GM23338 (cell line): ENCODE measurements at regions not wholly inside any gene's neighbourhood (a gene's known extent, or its start where the extent isn't known, plus 50 kb on each side); places are given as distances from the start of the nearest gene placed in this dataset.

Experiments used
- ATAC-seq: fragments of 200-7000 bp; cut with Tn5 transposase; 3 replicates; pipeline ENCODE4 v1.9.1; 2020
- DNase-seq: peaks from one replicate; pipeline ENCODE4 v3.0.0-alpha.2; 2015; ENCODE audit warnings: low spot score
- H2AFZ ChIP-seq: fragments of 200-600 bp; sonication (generic); 2 replicates; pipeline ENCODE4 v1.8.0; 2016; ENCODE audit warnings: antibody characterized with exemption, mild to moderate bottlenecking, moderate library complexity
- H3F3A ChIP-seq: fragments of 200-600 bp; sonication (generic); replicated peaks from 2 replicates; pipeline ENCODE4 v1.8.0; 2017; ENCODE audit warnings: antibody characterized with exemption, mixed run types, low read depth
- H3K27ac ChIP-seq: fragments of 200-600 bp; sonication (generic); 2 replicates; pipeline ENCODE4 v1.6.1; 2016; ENCODE audit warnings: low read depth
- H3K27me3 ChIP-seq: fragments of 200-600 bp; sonication (generic); 2 replicates; pipeline ENCODE4 v1.8.0; 2016; ENCODE audit warnings: mild to moderate bottlenecking, mixed run types, moderate library complexity; ENCODE audit not compliant: insufficient read depth
- H3K36me3 ChIP-seq: fragments of 200-600 bp; sonication (generic); 2 replicates; pipeline ENCODE4 v1.8.0; 2016; ENCODE audit warnings: mild to moderate bottlenecking; ENCODE audit not compliant: insufficient read depth
- H3K4me1 ChIP-seq: fragments of 200-600 bp; sonication (generic); 2 replicates; pipeline ENCODE4 v1.8.0; 2016; ENCODE audit warnings: mild to moderate bottlenecking, moderate library complexity; ENCODE audit not compliant: insufficient read depth
- H3K4me2 ChIP-seq: fragments of 200-600 bp; sonication (generic); 2 replicates; pipeline ENCODE4 v1.7.1; 2017; ENCODE audit warnings: mixed run types
- H3K4me3 ChIP-seq: fragments of 200-600 bp; sonication (generic); 2 replicates; pipeline ENCODE4 v1.6.1; 2016; ENCODE audit warnings: mixed run types
- H3K79me2 ChIP-seq: fragments of 200-600 bp; sonication (generic); replicated peaks from 2 replicates; pipeline ENCODE4 v1.8.0; 2017; ENCODE audit warnings: mild to moderate bottlenecking; ENCODE audit not compliant: insufficient read depth
- H3K9me2 ChIP-seq: fragments of 200-600 bp; sonication (generic); 2 replicates; pipeline ENCODE4 v1.8.0; 2017; ENCODE audit not compliant: insufficient read depth
- H4K20me1 ChIP-seq: fragments of 200-600 bp; sonication (generic); replicated peaks from 2 replicates; pipeline ENCODE4 v1.8.0; 2017; ENCODE audit warnings: mild to moderate bottlenecking; ENCODE audit not compliant: insufficient read depth
- H3K27ac Mint-ChIP-seq: 2 replicates; pipeline ENCODE4 v1.8.0; 2020; ENCODE audit warnings: inconsistent platforms, mild to moderate bottlenecking, moderate library complexity, mixed read lengths
- H3K27me3 Mint-ChIP-seq: 3 replicates; pipeline ENCODE4 v1.8.0; 2022; ENCODE audit warnings: low read depth, mild to moderate bottlenecking, moderate library complexity, mixed read lengths, inconsistent platforms; ENCODE audit not compliant: insufficient read depth, poor library complexity
- H3K36me3 Mint-ChIP-seq: 3 replicates; pipeline ENCODE4 v1.8.0; 2021; ENCODE audit warnings: low read depth, mild to moderate bottlenecking, inconsistent platforms, moderate library complexity, mixed read lengths
- H3K4me1 Mint-ChIP-seq: 3 replicates; pipeline ENCODE4 v1.8.0; 2020; ENCODE audit warnings: mild to moderate bottlenecking, inconsistent platforms, mixed read lengths
- H3K4me3 Mint-ChIP-seq: 3 replicates; pipeline ENCODE4 v1.8.0; 2021; ENCODE audit warnings: moderate library complexity, mild to moderate bottlenecking, inconsistent platforms, mixed read lengths
- H3K9me3 Mint-ChIP-seq: 3 replicates; pipeline ENCODE4 v1.8.0; 2020; ENCODE audit warnings: moderate library complexity, mild to moderate bottlenecking, inconsistent platforms, mixed read lengths
- CREB1 ChIP-seq: fragments of 250-450 bp; sonication (Bioruptor Pico); IDR thresholded peaks from 2 replicates; pipeline ENCODE4 v1.5.0; 2020; ENCODE audit warnings: low read depth, mild to moderate bottlenecking, moderate library complexity
- CTCF ChIP-seq, 2 experiments: fragments of 200-600 bp in 1 of 2; sonication (generic) in 1 of 2; conservative IDR thresholded peaks; 2 replicates each; pipeline versions ENCODE4 v1.5.1 to v1.6.1; 2016 to 2017; ENCODE audit warnings: antibody characterized with exemption in 2 of 2, low read depth in 2 of 2, mild to moderate bottlenecking in 2 of 2, moderate library complexity in 1 of 2
- ETS1 ChIP-seq: IDR thresholded peaks from 2 replicates; pipeline ENCODE4 v1.6.1; 2016; ENCODE audit warnings: antibody characterized with exemption
- EZH2 ChIP-seq: fragments of 200-600 bp; sonication (generic); IDR thresholded peaks from one replicate; pipeline ENCODE4 v1.8.0; 2017; ENCODE audit warnings: antibody characterized with exemption, mild to moderate bottlenecking, low read depth; ENCODE audit not compliant: unreplicated experiment
- EZH2phosphoT487 ChIP-seq: fragments of 200-600 bp; sonication (generic); IDR thresholded peaks from one replicate; pipeline ENCODE4 v1.8.1; 2018; ENCODE audit warnings: antibody characterized with exemption; ENCODE audit not compliant: unreplicated experiment
- JUNB ChIP-seq: IDR thresholded peaks from one replicate; pipeline ENCODE4 v1.6.1; 2016; ENCODE audit warnings: antibody characterized with exemption; ENCODE audit not compliant: unreplicated experiment
- NANOG ChIP-seq: IDR thresholded peaks from 2 replicates; pipeline ENCODE4 v1.6.1; 2016; ENCODE audit warnings: antibody characterized with exemption, borderline replicate concordance
- POLR2AphosphoS5 ChIP-seq: IDR thresholded peaks from 2 replicates; pipeline ENCODE4 v1.6.1; 2016; ENCODE audit warnings: antibody characterized with exemption, low read depth
- REST ChIP-seq: IDR thresholded peaks from one replicate; pipeline ENCODE4 v1.6.1; 2018; ENCODE audit warnings: antibody characterized with exemption; ENCODE audit not compliant: unreplicated experiment
- STAT1 ChIP-seq: IDR thresholded peaks from one replicate; pipeline ENCODE4 v1.6.1; 2016; ENCODE audit warnings: antibody characterized with exemption; ENCODE audit not compliant: unreplicated experiment
- ZNF114 ChIP-seq: fragments of 250-450 bp; sonication (Bioruptor Pico); IDR thresholded peaks from 2 replicates; pipeline ENCODE4 v1.5.0; 2020; ENCODE audit warnings: mild to moderate bottlenecking, moderate library complexity
- ZNF331 ChIP-seq: fragments of 250-450 bp; sonication (Bioruptor Pico); IDR thresholded peaks from 2 replicates; pipeline ENCODE4 v1.5.0; 2020; ENCODE audit warnings: low read depth, mild to moderate bottlenecking, moderate library complexity
- ZNF462 ChIP-seq: fragments of 250-450 bp; sonication (Bioruptor Pico); IDR thresholded peaks from 2 replicates; pipeline ENCODE4 v1.5.0; 2020; ENCODE audit warnings: mild to moderate bottlenecking, moderate library complexity

GRCh38 chrX:83336454-83336853 is 171.6 kb upstream of the POU3F4 start:
- no peaks in the 10 kb centered on the region for H3K27me3 Mint-ChIP-seq
- H3K27ac ChIP-seq: no peak overlapping the region
- no peak overlapping the region for H2AFZ ChIP-seq
- H3K27ac Mint-ChIP-seq: no peak overlapping the region
- H3K36me3 ChIP-seq: no peaks in the 10 kb centered on the region
- no peak for DNase-seq
- H3K4me1 Mint-ChIP-seq: peaks cover 7% of the 10 kb centered on the region; the same call in 2 of the 3 replicates
- no peak overlapping the region for H3K4me3 ChIP-seq
- H3K9me3 Mint-ChIP-seq: no peaks in the 10 kb centered on the region
- no peak overlapping the region for H3K4me2 ChIP-seq
- TF ChIP-seq POLR2AphosphoS5 (no peak), EZH2 (no peak), ETS1 (no peak), ZNF462 (CRISPR knock-in tag) (no peak), JUNB (no peak), NANOG (no peak), CREB1 (CRISPR knock-in tag) (no peak), STAT1 (no peak), EZH2phosphoT487 (no peak), REST (no peak), ZNF114 (CRISPR knock-in tag) (no peak), CTCF (conservative IDR thresholded peaks at IDR 0.05; ENCODE audit: low read depth in 2 of 2) (no peak), ZNF331 (no peak)
- no peaks in the 10 kb centered on the region for H3F3A ChIP-seq
- H3K79me2 ChIP-seq: no peaks in the 10 kb centered on the region
- no peaks in the 10 kb centered on the region for H4K20me1 ChIP-seq
- no peaks in the 10 kb centered on the region for H3K9me2 ChIP-seq
- H3K36me3 Mint-ChIP-seq: no peaks in the 10 kb centered on the region
- no peak for ATAC-seq
- no peak overlapping the region for H3K4me3 Mint-ChIP-seq
- H3K4me1 ChIP-seq: no peaks in the 10 kb centered on the region
- no peaks in the 10 kb centered on the region for H3K27me3 ChIP-seq
